Forelimb muscle (tissue), 1 donor: ENCODE measurements at regions not wholly inside any gene's neighbourhood (a gene's known extent, or its start where the extent isn't known, plus 50 kb on each side); places are given as distances from the start of the nearest gene placed in this dataset.

ENCODE experiments used
- DNase-seq: peaks from one replicate; pipeline ENCODE4 v3.0.0-alpha.2; 2013; ENCODE audit warnings: low read depth

DNA sequence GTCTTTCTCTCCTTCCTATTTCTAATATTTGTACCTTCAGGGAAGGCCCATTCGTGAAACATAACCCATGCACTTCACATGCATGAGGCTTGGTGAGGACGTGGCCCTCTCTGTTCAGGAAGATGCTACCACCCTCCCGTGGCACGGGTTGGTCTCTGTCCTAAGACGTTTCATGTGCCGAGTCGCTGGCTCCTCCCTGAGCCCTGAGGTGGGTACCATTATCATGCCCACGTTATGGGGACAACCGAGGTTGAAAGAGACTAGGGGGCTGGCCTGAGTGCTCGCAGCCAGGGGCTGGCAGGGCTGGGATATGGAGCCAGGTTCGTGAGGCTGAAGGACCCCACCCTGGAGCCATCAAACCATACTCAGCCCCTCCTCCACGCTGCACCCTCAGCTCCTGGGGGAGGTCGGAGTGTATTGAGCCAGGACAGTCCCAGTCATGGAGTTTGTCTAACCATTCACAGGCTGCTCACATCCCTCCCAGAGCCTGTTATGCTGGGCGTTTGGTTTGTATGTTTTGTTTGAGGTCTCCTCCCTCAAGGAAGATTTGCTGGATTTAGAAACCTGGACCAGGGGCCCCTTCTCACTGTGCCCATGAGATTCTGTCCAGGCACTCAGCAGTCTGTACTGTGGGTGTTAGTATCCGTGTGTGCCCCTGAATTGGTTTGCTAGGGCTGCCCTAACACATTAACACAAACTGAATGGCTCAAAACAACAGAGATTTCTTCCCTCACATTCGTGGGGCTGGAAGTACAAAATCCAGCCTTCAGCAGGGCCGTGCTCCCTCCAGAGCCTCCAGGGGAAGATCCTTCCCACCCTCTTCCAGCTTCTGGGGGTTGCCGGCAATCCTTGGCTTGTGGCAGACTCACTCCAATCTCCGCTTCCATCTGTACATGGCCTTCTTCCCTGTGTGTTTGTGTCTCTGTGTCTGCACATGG, 88.3 kb downstream of the ANKRD60 start:
- DNase-seq: no peak

GRCh38 chr20:58138395-58138794, 90.1 kb downstream of the ANKRD60 start:
- no peak for DNase-seq

DNA sequence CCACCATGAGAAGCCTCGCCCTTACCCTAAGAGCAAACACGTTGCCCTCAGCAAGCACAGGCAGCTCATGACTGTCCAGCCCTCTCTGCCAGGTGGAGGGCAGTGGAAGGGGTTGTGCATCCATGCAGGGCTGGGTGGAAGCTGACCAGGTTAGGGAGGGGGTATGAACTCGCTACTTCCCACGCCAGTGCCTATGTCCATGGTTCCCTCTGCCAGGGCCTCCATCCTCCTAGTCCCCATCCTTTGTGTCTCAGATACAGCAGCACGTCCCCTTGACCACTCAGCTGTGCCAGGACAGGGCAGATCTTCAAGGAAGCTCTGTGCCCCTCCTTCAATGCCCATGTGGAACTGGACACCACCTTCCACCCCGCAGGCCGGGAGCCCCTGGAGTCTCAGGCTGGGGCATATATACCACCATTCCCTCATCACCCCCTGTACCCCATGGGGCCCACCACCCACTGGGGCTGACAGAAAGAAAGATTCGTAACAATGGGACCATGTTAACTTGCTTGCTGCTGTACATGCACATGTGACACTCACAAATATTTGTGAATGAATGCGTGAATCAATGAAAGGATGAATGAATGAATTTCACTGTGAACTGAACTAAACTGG, 90.7 kb downstream of the ANKRD60 start:
- DNase-seq: no peak

- DNase-seq: no peak
Observed at GRCh38 chr20:58137236-58137635, 91.2 kb downstream of the ANKRD60 start.

GRCh38 chr20:58136149-58136484, 92.3 kb downstream of the ANKRD60 start:
- DNase-seq: no peak

DNA sequence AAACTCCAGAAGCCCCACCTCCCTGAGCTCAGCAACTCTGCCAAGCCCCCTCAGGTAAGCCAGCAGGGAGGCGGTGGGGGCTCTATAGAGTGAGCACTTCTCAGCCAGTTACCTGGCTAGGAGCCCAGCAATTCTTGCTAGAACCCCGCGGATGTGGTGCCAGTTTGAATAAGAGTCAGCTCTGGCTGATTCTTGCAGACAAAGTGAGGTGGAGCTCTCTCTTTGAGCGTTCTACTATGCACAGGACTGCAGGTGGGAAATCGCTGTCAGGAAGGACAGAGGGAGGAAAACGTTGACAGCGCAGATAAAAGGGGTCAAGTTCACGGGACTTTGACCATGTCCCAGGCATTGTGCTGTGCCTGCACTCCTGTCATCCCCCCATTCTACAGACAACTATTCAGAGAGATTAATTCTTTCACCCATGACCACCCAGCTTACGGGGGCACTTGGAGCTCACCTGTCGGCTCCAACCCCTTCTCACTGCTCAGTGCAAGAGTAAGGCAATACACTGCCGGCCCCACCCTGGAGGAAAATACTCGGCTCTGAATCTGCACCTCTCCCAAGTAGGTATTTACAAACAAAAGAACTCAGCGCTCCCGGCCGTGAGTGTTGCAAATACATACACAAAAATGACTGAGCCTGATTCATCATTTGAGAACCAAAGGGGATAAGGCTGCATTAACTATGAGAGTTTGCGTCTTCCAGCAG, 92.9 kb downstream of the ANKRD60 start:
- DNase-seq: no peak

- DNase-seq: no peak
Observed at GRCh38 chr20:58133020-58133808, 95.2 kb downstream of the ANKRD60 start.

GRCh38 chr20:58131551-58132142, 96.8 kb downstream of the ANKRD60 start:
- no peak for DNase-seq

GRCh38 chr20:58131151-58131550, 97.3 kb downstream of the ANKRD60 start:
- DNase-seq: no peak

- DNase-seq: no peak
Observed at GRCh38 chr20:58130581-58130980, 97.9 kb downstream of the ANKRD60 start.

GRCh38 chr20:58130156-58130555, 98.3 kb downstream of the ANKRD60 start:
- no peak for DNase-seq

- no peak for DNase-seq
Observed at GRCh38 chr20:58129721-58130151, 98.7 kb downstream of the ANKRD60 start.

- DNase-seq: no peak
Observed at GRCh38 chr20:58128635-58129625, 99.5 kb downstream of the ANKRD60 start.

GRCh38 chr20:58127701-58128111, 100.7 kb downstream of the ANKRD60 start:
- no peak for DNase-seq

GRCh38 chr20:58125726-58126125, 102.7 kb downstream of the ANKRD60 start:
- DNase-seq: no peak

GRCh38 chr20:58117944-58118343, 110.5 kb downstream of the ANKRD60 start:
- no peak for DNase-seq

DNA sequence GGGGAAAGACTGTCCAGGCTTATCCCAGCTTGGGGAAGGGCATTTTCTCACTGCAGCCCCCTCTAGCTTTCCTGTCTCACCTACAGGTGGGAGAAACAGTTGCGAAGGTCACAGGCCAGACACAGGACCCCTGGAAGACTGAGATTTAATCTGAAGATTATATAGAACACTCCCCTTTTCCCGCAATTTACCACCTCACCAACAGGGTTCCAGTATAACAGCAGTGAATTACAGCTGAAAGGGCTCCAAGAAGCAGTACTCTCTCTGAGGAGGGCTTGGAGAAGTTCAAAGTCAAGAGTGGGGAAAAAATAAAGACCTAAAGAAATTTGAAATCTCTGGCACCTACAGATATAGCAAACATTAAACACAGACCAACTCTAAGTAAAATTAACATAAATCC, 111.9 kb downstream of the ANKRD60 start:
- no peak for DNase-seq

GRCh38 chr20:58113716-58114115, 114.7 kb downstream of the ANKRD60 start:
- DNase-seq: no peak

DNA sequence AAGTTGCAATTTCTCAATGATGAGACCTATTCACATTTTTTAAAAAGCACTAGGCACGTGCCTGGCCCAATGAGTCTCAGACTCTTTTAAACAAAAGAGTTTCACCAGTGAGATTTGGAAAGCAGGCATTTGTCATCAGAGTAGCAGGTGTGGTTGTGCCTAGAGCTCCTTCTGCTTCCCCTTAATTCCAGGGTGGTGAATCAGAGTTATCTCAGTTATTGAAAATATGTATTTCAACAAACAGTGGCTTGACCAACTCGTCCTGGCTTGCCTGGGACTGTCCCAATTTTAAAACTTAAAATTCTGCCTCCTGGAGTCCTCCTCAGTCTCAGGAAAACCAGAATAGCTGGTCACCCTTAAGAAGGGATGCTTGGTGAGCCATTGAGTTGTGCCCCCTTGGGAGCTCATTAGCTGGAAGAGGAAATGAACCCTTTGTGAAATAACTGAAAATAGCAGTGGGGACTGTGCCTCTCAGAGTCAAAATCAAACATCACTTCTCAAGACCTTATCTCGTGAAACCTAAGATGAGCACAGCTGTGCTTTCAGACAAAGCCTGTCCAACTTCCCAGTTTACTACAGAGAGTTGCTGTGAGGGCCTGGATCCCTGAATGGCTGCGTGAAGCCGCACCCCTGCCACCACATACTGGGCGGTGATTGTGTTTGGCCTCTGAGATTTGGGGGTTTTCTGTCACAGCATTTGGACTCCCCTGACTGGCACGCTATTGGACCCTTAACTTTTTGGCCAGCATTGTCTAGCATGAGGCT, 116.3 kb downstream of the ANKRD60 start:
- DNase-seq: no peak
